Upper lobe of right lung (tissue), 1 donor: ENCODE measurements at regions not wholly inside any gene's neighbourhood (a gene's known extent, or its start where the extent isn't known, plus 50 kb on each side); places are given as distances from the start of the nearest gene placed in this dataset.

Source experiments
- ATAC-seq: fragments of 200-7000 bp; cut with Tn5 transposase; one replicate; pipeline ENCODE4 v1.9.1; 2020; ENCODE audit warnings: mild to moderate bottlenecking, moderate library complexity
- DNase-seq: peaks from one replicate; pipeline ENCODE4 v3.0.0-alpha.2; 2020
- H3K27ac ChIP-seq: fragments of 200-600 bp; one replicate; pipeline ENCODE4 v1.8.0; 2022
- H3K27me3 ChIP-seq: fragments of 200-600 bp; one replicate; pipeline ENCODE4 v1.8.0; 2022; ENCODE audit warnings: mild to moderate bottlenecking
- H3K36me3 ChIP-seq: fragments of 200-600 bp; one replicate; pipeline ENCODE4 v1.8.0; 2022
- H3K4me1 ChIP-seq: fragments of 200-600 bp; one replicate; pipeline ENCODE4 v1.8.0; 2022
- H3K4me3 ChIP-seq: fragments of 200-600 bp; one replicate; pipeline ENCODE4 v1.8.0; 2022; ENCODE audit warnings: mild to moderate bottlenecking
- H3K9me3 ChIP-seq: fragments of 200-600 bp; one replicate; pipeline ENCODE4 v1.8.0; 2022
- intact Hi-C: fragments of 100-400 bp; cut with DNase I; formaldehyde crosslinking; loops from one replicate; pipeline ENCODE4 v1.11.0; 2022
- TF ChIP-seq, protein P1 (sequence below): fragments of 200-600 bp; IDR thresholded peaks from one replicate; pipeline ENCODE4 v1.8.0; 2022; ENCODE audit warnings: antibody characterized with exemption
- donor health status: DM: no; HTN: yes; CAD: no; lungs with severe emphysema.

DNA sequence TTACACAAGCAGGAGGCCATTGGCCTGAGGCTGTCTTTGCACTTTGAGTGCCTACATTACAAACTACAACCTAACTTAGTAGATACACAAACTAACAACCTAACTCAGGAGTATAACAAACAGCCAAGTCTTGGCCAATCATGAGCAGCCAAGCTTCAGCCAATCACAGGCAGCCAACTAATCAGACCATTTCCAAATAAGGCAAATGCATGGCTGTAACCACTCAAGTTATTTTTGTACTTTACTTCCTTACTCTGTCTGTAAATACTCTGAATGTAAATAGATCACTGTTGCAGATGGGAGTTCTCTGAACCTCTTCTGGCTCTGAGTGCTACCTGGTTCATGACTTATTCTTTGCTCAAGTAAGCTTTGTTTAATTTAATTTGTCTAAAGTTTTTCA, 748.1 kb upstream of the SGCG start:
- DNase-seq (no peak), ATAC-seq (no peak)
- no peaks in the 10 kb centered on the region for H3K36me3 ChIP-seq
- H3K4me1 ChIP-seq = no peaks in the 10 kb centered on the region
- no peak overlapping the region for H3K27ac ChIP-seq
- intact Hi-C loops = no loop called here
- H3K4me3 ChIP-seq = no peak overlapping the region
- no peaks in the 10 kb centered on the region for H3K9me3 ChIP-seq
- H3K27me3 ChIP-seq = no peaks in the 10 kb centered on the region
- TF ChIP-seq, protein P1, sequence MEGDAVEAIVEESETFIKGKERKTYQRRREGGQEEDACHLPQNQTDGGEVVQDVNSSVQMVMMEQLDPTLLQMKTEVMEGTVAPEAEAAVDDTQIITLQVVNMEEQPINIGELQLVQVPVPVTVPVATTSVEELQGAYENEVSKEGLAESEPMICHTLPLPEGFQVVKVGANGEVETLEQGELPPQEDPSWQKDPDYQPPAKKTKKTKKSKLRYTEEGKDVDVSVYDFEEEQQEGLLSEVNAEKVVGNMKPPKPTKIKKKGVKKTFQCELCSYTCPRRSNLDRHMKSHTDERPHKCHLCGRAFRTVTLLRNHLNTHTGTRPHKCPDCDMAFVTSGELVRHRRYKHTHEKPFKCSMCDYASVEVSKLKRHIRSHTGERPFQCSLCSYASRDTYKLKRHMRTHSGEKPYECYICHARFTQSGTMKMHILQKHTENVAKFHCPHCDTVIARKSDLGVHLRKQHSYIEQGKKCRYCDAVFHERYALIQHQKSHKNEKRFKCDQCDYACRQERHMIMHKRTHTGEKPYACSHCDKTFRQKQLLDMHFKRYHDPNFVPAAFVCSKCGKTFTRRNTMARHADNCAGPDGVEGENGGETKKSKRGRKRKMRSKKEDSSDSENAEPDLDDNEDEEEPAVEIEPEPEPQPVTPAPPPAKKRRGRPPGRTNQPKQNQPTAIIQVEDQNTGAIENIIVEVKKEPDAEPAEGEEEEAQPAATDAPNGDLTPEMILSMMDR = no peak

- no peak overlapping the region for H3K4me3 ChIP-seq
- no peaks in the 10 kb centered on the region for H3K27me3 ChIP-seq
- TF ChIP-seq, protein P1 = no peak
- no peak for DNase-seq
- H3K4me1 ChIP-seq = no peaks in the 10 kb centered on the region
- no peak overlapping the region for H3K27ac ChIP-seq
- no peaks in the 10 kb centered on the region for H3K9me3 ChIP-seq
- H3K36me3 ChIP-seq = no peaks in the 10 kb centered on the region
- intact Hi-C loops = no loop called here
- no peak for ATAC-seq
Measured at GRCh38 chr13:22447132-22447886, 733.5 kb upstream of the SGCG start.

GRCh38 chr13:22449251-22449650, 731.5 kb upstream of the SGCG start:
- no peaks in the 10 kb centered on the region for H3K27me3 ChIP-seq
- no peaks in the 10 kb centered on the region for H3K36me3 ChIP-seq
- no peak overlapping the region for H3K27ac ChIP-seq
- no peaks in the 10 kb centered on the region for H3K4me1 ChIP-seq
- no peaks in the 10 kb centered on the region for H3K9me3 ChIP-seq
- ATAC-seq (no peak), DNase-seq (no peak)
- intact Hi-C loops = no loop called here
- H3K4me3 ChIP-seq = no peak overlapping the region
- TF ChIP-seq, protein P1 = no peak

DNA sequence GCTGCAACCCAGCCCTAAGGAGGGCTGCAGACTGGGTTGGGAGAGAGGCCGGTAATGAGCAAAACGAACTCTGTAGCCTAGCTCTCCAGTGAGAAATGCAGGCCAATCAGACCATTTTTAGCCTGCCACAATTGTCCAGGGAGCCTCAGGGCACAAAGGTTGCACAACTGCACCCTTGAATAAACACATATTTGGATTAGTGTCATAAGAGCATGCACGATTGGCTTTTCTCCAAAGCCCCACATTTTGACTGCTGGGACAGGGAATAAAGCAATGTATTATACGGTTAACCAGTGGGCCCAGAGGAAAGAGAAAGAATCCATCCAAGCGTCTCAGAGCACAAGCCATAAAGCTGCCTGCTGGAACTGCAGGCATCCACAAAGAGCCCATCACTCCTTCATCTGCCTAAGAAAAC, 729.4 kb upstream of the SGCG start:
- Histone ChIP-seq H3K4me3 (no peak overlapping the region), H3K27ac (no peak overlapping the region), H3K36me3 (no peaks in the 10 kb centered on the region), H3K27me3 (no peaks in the 10 kb centered on the region), H3K9me3 (no peaks in the 10 kb centered on the region), H3K4me1 (no peaks in the 10 kb centered on the region)
- intact Hi-C loops = no loop called here
- DNase-seq (no peak), ATAC-seq (peak; percentile 51)
- TF ChIP-seq, protein P1 = no peak

GRCh38 chr13:22454586-22454985, 726.2 kb upstream of the SGCG start:
- Histone ChIP-seq H3K4me3 (no peak overlapping the region), H3K4me1 (no peaks in the 10 kb centered on the region), H3K27ac (no peak overlapping the region), H3K36me3 (no peaks in the 10 kb centered on the region), H3K9me3 (no peaks in the 10 kb centered on the region), H3K27me3 (no peaks in the 10 kb centered on the region)
- no peak for DNase-seq
- TF ChIP-seq, protein P1 = no peak
- intact Hi-C loops = no loop called here
- ATAC-seq = no peak

- H3K27ac ChIP-seq = no peak overlapping the region
- no peaks in the 10 kb centered on the region for H3K4me1 ChIP-seq
- TF ChIP-seq, protein P1 = no peak
- H3K9me3 ChIP-seq = no peaks in the 10 kb centered on the region
- ATAC-seq = no peak
- DNase-seq = no peak
- H3K27me3 ChIP-seq = no peaks in the 10 kb centered on the region
- no peaks in the 10 kb centered on the region for H3K36me3 ChIP-seq
- intact Hi-C loops = no loop called here
- H3K4me3 ChIP-seq = no peak overlapping the region
Measured at GRCh38 chr13:22455036-22455435, 725.7 kb upstream of the SGCG start.
